Endothelial cell of umbilical vein (primary cell): ENCODE measurements at regions not wholly inside any gene's neighbourhood (a gene's known extent, or its start where the extent isn't known, plus 50 kb on each side); places are given as distances from the start of the nearest gene placed in this dataset.

Experiments used
- BruUV-seq: library from RNA; stranded (reverse); fragments of 400-500 nt; replicated peaks from 2 replicates; lab custom pipeline; 2021; lab: Mats Ljungman, UMichigan
- CTCF ChIA-PET: fragments of 300-600, 350-600 bp; sonication (Branson Sonifier 250); formaldehyde crosslinking; loops from one replicate; lab custom pipeline; 2021; ENCODE audit warnings: antibody characterized with exemption, inconsistent platforms; lab: Charles Lee
- POLR2A ChIA-PET: fragments of 300-600, 350-600 bp; sonication (Branson Sonifier 250); formaldehyde crosslinking; loops from one replicate; lab custom pipeline; 2021; ENCODE audit warnings: antibody characterized with exemption, inconsistent platforms; lab: Charles Lee
- DNase-seq: peaks from one replicate; pipeline ENCODE4 v3.0.0-alpha.2; 2011; ENCODE audit warnings: low read depth, low spot score
- FAIRE-seq: peaks from 2 replicates; lab custom pipeline; 2011; peaks lifted over from hg19 to GRCh38; lab: Jason Lieb, UNC
- H2AFZ ChIP-seq: 2 replicates; pipeline ENCODE4 v1.6.0; 2012; ENCODE audit warnings: low read depth, low read length, control low read depth, inconsistent platforms
- H3K27ac ChIP-seq: 2 replicates; pipeline ENCODE4 v1.5.1; 2011; ENCODE audit warnings: low read depth, mild to moderate bottlenecking, control low read depth, low read length, moderate library complexity; ENCODE audit not compliant: insufficient read depth
- H3K27me3 ChIP-seq, 2 experiments: 2 replicates each; pipeline versions ENCODE4 v1.6.0 to v1.6.1; 2011; ENCODE audit warnings: low read length in 2 of 2, mixed read lengths in 1 of 2; ENCODE audit not compliant: control insufficient read depth in 2 of 2, insufficient read depth in 2 of 2
- H3K36me3 ChIP-seq, 2 experiments: 2 replicates in 1 of 2; 3 replicates in 1 of 2; pipeline ENCODE4 v1.5.1; 2011; ENCODE audit warnings: low read length in 2 of 2, mild to moderate bottlenecking in 1 of 2, moderate library complexity in 1 of 2; ENCODE audit not compliant: control insufficient read depth in 2 of 2, insufficient read depth in 2 of 2; ENCODE audit errors: extremely low read depth in 1 of 2
- H3K4me1 ChIP-seq: 3 replicates; pipeline ENCODE4 v1.5.1; 2011; ENCODE audit warnings: mild to moderate bottlenecking, low read length; ENCODE audit not compliant: control insufficient read depth, insufficient read depth; ENCODE audit errors: extremely low read depth
- H3K4me2 ChIP-seq: 2 replicates; pipeline ENCODE4 v1.6.1; 2011; ENCODE audit warnings: low read length, control low read depth, mixed read lengths; ENCODE audit not compliant: insufficient read depth
- H3K4me3 ChIP-seq, 3 experiments: fragments of 200-600 bp in 1 of 3; sonication (generic), shearing (Covaris generic) in 1 of 3; replicated peaks in 1 of 3; 2 replicates each; pipeline ENCODE4 v1.5.1; 2011 to 2016; ENCODE audit warnings: control low read depth in 3 of 3, low read length in 3 of 3, mild to moderate bottlenecking in 2 of 3, inconsistent platforms in 1 of 3, low read depth in 1 of 3, moderate library complexity in 1 of 3; ENCODE audit not compliant: insufficient read depth in 1 of 3
- H3K79me2 ChIP-seq: 2 replicates; pipeline ENCODE4 v1.6.0; 2012; ENCODE audit warnings: low read length, inconsistent platforms; ENCODE audit not compliant: control insufficient read depth, insufficient read depth
- H3K9ac ChIP-seq: replicated peaks from 2 replicates; pipeline ENCODE3; 2011; ENCODE audit warnings: low read length, control low read depth; ENCODE audit not compliant: insufficient read depth; ENCODE audit errors: extremely low read depth
- H3K9me1 ChIP-seq: replicated peaks from 3 replicates; pipeline ENCODE4 v1.6.0; 2011; ENCODE audit warnings: mild to moderate bottlenecking, low read length; ENCODE audit not compliant: control insufficient read depth, insufficient read depth; ENCODE audit errors: extremely low read depth
- H3K9me3 ChIP-seq: replicated peaks from 2 replicates; pipeline ENCODE4 v1.5.1; 2012; ENCODE audit warnings: low read length, inconsistent platforms; ENCODE audit not compliant: control insufficient read depth, insufficient read depth
- H4K20me1 ChIP-seq: replicated peaks from 2 replicates; pipeline ENCODE3; 2011; ENCODE audit warnings: mild to moderate bottlenecking, low read length; ENCODE audit not compliant: control insufficient read depth, insufficient read depth; ENCODE audit errors: extremely low read depth
- CTCF ChIP-seq, 2 donors: IDR thresholded peaks; 1 replicate in 1 of 2; 2 replicates in 1 of 2; pipeline ENCODE4 v1.5.1; 2011; ENCODE audit warnings: low read length in 2 of 2, mild to moderate bottlenecking in 2 of 2, moderate library complexity in 2 of 2, control low read depth in 1 of 2, inconsistent platforms in 1 of 2, low read depth in 1 of 2; ENCODE audit not compliant: insufficient read depth in 1 of 2; ENCODE audit errors: extremely low read depth in 1 of 2
- EZH2 ChIP-seq: IDR thresholded peaks from 2 replicates; pipeline ENCODE4 v1.6.1; 2012; ENCODE audit warnings: borderline replicate concordance, low read depth, mild to moderate bottlenecking, moderate library complexity, low read length, inconsistent platforms; ENCODE audit not compliant: severe bottlenecking
- FOS ChIP-seq: IDR thresholded peaks from 2 replicates; pipeline ENCODE4 v1.6.1; 2011; ENCODE audit warnings: mild to moderate bottlenecking, low read length, moderate library complexity, borderline replicate concordance; ENCODE audit not compliant: insufficient read depth
- GATA2 ChIP-seq: IDR thresholded peaks from 2 replicates; pipeline ENCODE4 v1.7.0; 2011; ENCODE audit warnings: low read depth, mild to moderate bottlenecking, moderate library complexity, mixed read lengths, low read length; ENCODE audit not compliant: insufficient read length, insufficient read depth
- JUN ChIP-seq: IDR thresholded peaks from 2 replicates; pipeline ENCODE4 v1.6.1; 2011; ENCODE audit warnings: borderline replicate concordance, low read depth; ENCODE audit not compliant: insufficient read length, insufficient read depth
- MAX ChIP-seq: IDR thresholded peaks from 2 replicates; pipeline ENCODE4 v1.6.1; 2011; ENCODE audit not compliant: insufficient read depth, insufficient read length
- MYC ChIP-seq: IDR thresholded peaks from one replicate; pipeline ENCODE4 v1.6.1; 2011; ENCODE audit warnings: mild to moderate bottlenecking, low read depth, low read length
- POLR2A ChIP-seq: IDR thresholded peaks from 2 replicates; pipeline ENCODE4 v1.6.1; 2012; ENCODE audit warnings: low read depth, mild to moderate bottlenecking, control low read depth, low read length
- POLR2AphosphoS5 ChIP-seq: IDR thresholded peaks from 2 replicates; pipeline ENCODE4 v1.6.1; 2012; ENCODE audit warnings: low read depth, mild to moderate bottlenecking, control low read depth, low read length, moderate library complexity; ENCODE audit not compliant: insufficient read depth
- dilution Hi-C: fragments of 300-500 bp; cut with MboI; formaldehyde crosslinking; loops from one replicate; pipeline ENCODE4 v1.15.0; 2019; ENCODE audit warnings: low sequenced_read_pairs; ENCODE audit not compliant: extremely low pct_ligation_motif_present
- intact Hi-C: fragments of 100-400 bp; cut with micrococcal nuclease; formaldehyde crosslinking; loops from one replicate; pipeline ENCODE4 v1.10.0; 2022

GRCh38 chr15:77851691-77852090, 219.0 kb upstream of the LINGO1 start:
- Histone ChIP-seq H2AFZ (no peak overlapping the region), H3K9me1 (no peaks in the 10 kb centered on the region), H3K4me1 (no peaks in the 10 kb centered on the region), H3K79me2 (no peaks in the 10 kb centered on the region), H3K36me3 (no peaks in the 10 kb centered on the region), H4K20me1 (no peaks in the 10 kb centered on the region), H3K9ac (no peak overlapping the region), H3K27me3 (peaks cover 2 to 10% of the 10 kb centered on the region in 2 experiments), H3K4me2 (no peak overlapping the region), H3K27ac (no peak overlapping the region), H3K4me3 (no peak overlapping the region), H3K9me3 (no peaks in the 10 kb centered on the region)
- DNase-seq (no peak), FAIRE-seq (no peak)
- TF ChIP-seq EZH2: no peak
- no peak for TF ChIP-seq POLR2A
- TF ChIP-seq FOS: no peak
- TF ChIP-seq MYC: no peak
- no peak for TF ChIP-seq GATA2
- no peak for TF ChIP-seq JUN
- TF ChIP-seq POLR2AphosphoS5: no peak
- no peak for TF ChIP-seq MAX
- TF ChIP-seq CTCF (IDR thresholded peaks at IDR 0.05; ENCODE audit: extremely low read depth in 1 of 2, insufficient read depth in 1 of 2, low read depth in 1 of 2, low read length in 2 of 2): no peak
- BruUV-seq: no TSS peak
- intact Hi-C loops: no loop called here
- dilution Hi-C loops: no loop called here
- ChIA-PET POLR2A (no interaction called here), CTCF (interaction anchor here (1.2 to 1.5 kb wide), 3 partner anchors 11 to 24 kb away, joined by 3 to 4 read pairs (median 4); no protein-coding TSS in a partner anchor)
